ENCODE measurements at regions not wholly inside any gene's neighbourhood (a gene's known extent, or its start where the extent isn't known, plus 50 kb on each side); places are given as distances from the start of the nearest gene placed in this dataset.
"Not testable (repeated sequence)": the region's sequence is repeated elsewhere in the genome, so short reads cannot be mapped to it uniquely, and the experiment has no call there.

DNA sequence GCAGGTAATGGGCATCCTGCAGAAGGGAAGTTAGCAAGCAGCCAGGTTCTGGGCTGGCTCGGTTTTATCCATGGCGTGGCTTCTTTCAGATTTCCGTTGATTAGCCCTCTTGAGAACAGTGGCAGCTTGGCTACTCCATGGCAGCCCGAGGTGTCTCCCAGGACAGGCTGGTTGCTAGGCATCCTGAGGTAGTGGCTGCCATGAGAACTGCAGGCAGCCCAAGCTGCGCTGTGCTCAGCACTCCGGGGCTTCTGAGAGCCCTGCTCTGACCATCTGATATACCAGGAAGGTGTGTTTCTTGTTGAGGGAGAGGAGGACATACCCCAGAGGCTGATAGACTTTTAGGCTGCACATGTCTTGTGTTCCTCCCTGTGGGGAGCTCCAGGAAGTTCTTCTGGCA, 253.4 kb upstream of the CASK start:
- Histone ChIP-seq H3K36me3 (ENCODE audit: control insufficient read depth, insufficient read depth, low read length) (no peaks in the 10 kb centered on the region), H3K9me3 (ENCODE audit: control insufficient read depth, low read depth, low read length) (no peaks in the 10 kb centered on the region), H3K4me3 (ENCODE audit: low read length) (no peak overlapping the region), H3K4me1 (ENCODE audit: control insufficient read depth, insufficient read depth, low read length) (no peaks in the 10 kb centered on the region), H3K27ac (ENCODE audit: low read length) (no peak overlapping the region), H3K27me3 (ENCODE audit: control insufficient read depth, insufficient read depth, low read length) (no peaks in the 10 kb centered on the region)
- no peak for DNase-seq
- WGBS (ENCODE audit: insufficient coverage, low lambda C conversion rate), result no CpG with 5 or more reads among the region's 6 CpGs

DNA sequence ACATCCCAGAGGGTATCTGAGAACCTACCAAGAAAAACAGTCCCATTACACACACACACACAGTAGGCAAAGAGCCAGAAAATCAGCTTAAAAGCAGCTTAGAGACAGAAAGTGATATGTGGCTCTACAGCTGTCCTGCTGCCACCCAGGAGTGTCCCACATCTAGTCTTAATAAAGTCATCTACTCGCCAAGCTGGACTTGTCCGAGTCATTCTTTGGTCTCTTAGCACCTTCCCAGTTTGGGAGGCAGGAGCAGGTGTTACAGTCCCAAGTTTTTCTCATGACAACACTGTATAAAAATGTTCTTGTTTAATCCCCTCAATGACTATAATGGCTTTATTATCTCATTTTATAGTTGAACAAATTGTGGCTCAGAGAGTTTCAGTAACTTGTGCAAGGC, 252.5 kb upstream of the CASK start:
- Histone ChIP-seq H3K4me1 (ENCODE audit: control insufficient read depth, insufficient read depth, low read length) (no peaks in the 10 kb centered on the region), H3K27me3 (ENCODE audit: control insufficient read depth, insufficient read depth, low read length) (no peaks in the 10 kb centered on the region), H3K27ac (ENCODE audit: low read length) (no peak overlapping the region), H3K36me3 (ENCODE audit: control insufficient read depth, insufficient read depth, low read length) (no peaks in the 10 kb centered on the region), H3K4me3 (ENCODE audit: low read length) (no peak overlapping the region), H3K9me3 (ENCODE audit: control insufficient read depth, low read depth, low read length) (no peaks in the 10 kb centered on the region)
- no peak for DNase-seq
- no CpG with 5 or more reads among the region's 2 CpGs for WGBS (ENCODE audit: insufficient coverage, low lambda C conversion rate)

DNA sequence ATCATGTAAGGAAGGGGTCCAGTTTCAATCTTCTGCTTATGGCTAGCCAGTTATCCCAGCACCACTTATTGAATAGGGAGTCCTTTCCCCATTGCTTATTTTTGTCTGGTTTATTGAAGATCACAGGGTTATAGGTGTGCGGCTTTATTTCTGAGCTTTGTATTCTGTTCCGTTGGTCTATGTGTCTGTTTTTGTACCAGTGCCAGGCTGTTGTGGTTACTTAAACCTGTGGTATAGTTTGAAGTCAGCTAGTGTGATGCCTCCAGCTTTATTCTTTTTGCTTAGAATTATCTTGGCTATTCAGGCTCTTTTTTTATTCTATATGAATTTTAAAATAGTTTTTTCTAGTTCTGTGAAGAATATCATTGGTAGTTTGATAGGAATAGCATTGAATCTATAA, 234.6 kb upstream of the CASK start:
- H3K4me3 ChIP-seq (ENCODE audit: low read length); H3K4me1 ChIP-seq (ENCODE audit: control insufficient read depth, insufficient read depth, low read length); H3K27me3 ChIP-seq (ENCODE audit: control insufficient read depth, insufficient read depth, low read length); H3K9me3 ChIP-seq (ENCODE audit: control insufficient read depth, low read depth, low read length); H3K36me3 ChIP-seq (ENCODE audit: control insufficient read depth, insufficient read depth, low read length); DNase-seq; H3K27ac ChIP-seq (ENCODE audit: low read length): not testable (repeated sequence)
- WGBS (ENCODE audit: insufficient coverage, low lambda C conversion rate), result no CpG with 5 or more reads among the region's 2 CpGs

DNA sequence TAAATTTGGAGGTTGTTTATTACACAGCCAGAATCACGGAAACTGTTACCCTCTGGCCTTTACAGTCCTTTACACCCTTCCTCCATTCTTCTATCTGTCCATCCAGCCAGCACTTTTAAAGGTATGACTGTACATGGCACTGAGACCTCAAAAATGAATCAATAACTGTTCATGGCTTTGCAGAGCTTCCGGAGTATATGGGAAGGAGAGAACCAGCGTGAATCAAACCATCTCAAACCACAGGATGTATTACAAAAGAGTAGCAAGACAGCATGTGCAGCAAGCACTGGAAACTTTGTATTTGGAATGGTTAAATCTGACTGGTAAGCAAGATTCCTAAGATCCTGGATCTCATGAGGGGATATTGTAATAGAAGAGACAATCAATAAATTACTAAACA, 228.5 kb upstream of the CASK start:
- H3K9me3 ChIP-seq (ENCODE audit: control insufficient read depth, low read depth, low read length), result no peaks in the 10 kb centered on the region

DNA sequence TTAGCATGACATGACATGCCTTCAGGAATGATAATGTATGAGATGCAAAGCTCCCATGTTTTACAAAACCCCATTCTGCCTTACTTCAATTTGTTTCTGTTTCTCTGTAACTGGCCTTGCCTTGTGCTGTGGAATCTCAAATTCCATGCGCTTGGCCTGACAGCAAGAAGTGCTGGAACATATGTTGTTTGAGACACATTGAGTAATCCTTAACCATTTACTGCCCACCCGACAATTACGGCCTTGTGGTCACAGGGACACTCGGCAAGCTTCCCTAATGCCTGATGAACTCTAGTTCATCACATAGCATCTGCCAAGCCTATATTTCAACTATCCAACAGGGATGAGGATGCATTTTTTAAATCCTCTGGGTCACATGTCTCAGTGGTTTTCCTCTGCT, 226.4 kb upstream of the CASK start:
- Histone ChIP-seq H3K27me3 (ENCODE audit: control insufficient read depth, insufficient read depth, low read length) (no peaks in the 10 kb centered on the region), H3K4me1 (ENCODE audit: control insufficient read depth, insufficient read depth, low read length) (peaks cover 4% of the 10 kb centered on the region), H3K9me3 (ENCODE audit: control insufficient read depth, low read depth, low read length) (no peaks in the 10 kb centered on the region), H3K27ac (ENCODE audit: low read length) (no peak overlapping the region), H3K4me3 (ENCODE audit: low read length) (no peak overlapping the region), H3K36me3 (ENCODE audit: control insufficient read depth, insufficient read depth, low read length) (no peaks in the 10 kb centered on the region)
- no CpG with 5 or more reads among the region's 4 CpGs for WGBS (ENCODE audit: insufficient coverage, low lambda C conversion rate)
- DNase-seq, result peak in 1 of 2 donors; percentile 4

More for the DNA sequence above, 228.5 kb upstream of the CASK start:
- WGBS (ENCODE audit: insufficient coverage, low lambda C conversion rate), result no CpG with 5 or more reads among the region's 3 CpGs
- DNase-seq, result no peak
- no peak overlapping the region for H3K4me3 ChIP-seq (ENCODE audit: low read length)
- H3K4me1 ChIP-seq (ENCODE audit: control insufficient read depth, insufficient read depth, low read length), result peaks cover 4% of the 10 kb centered on the region
- H3K36me3 ChIP-seq (ENCODE audit: control insufficient read depth, insufficient read depth, low read length), result no peaks in the 10 kb centered on the region
- no peak overlapping the region for H3K27ac ChIP-seq (ENCODE audit: low read length)
- no peaks in the 10 kb centered on the region for H3K27me3 ChIP-seq (ENCODE audit: control insufficient read depth, insufficient read depth, low read length)

DNA sequence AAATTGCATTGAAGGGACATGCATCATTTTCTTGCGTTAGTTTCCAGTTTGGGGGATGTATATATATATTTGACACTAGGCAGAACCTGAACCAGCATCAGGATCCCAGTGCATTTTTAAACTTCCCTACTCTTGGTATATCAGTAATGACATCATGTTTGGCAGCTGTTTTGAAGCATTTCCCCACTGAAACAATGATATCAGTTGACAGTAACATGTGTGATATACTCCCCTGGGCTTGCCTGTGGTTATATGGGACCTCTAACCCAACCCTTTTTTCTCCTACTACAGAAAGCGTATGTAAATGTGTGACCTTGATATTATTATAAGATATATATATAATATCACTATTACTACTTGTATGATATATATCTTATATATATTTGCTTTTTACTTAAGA, 225.9 kb upstream of the CASK start:
- Histone ChIP-seq H3K27ac (ENCODE audit: low read length) (no peak overlapping the region), H3K27me3 (ENCODE audit: control insufficient read depth, insufficient read depth, low read length) (no peaks in the 10 kb centered on the region), H3K4me1 (ENCODE audit: control insufficient read depth, insufficient read depth, low read length) (peaks cover 4% of the 10 kb centered on the region), H3K36me3 (ENCODE audit: control insufficient read depth, insufficient read depth, low read length) (no peaks in the 10 kb centered on the region), H3K4me3 (ENCODE audit: low read length) (no peak overlapping the region), H3K9me3 (ENCODE audit: control insufficient read depth, low read depth, low read length) (no peaks in the 10 kb centered on the region)
- no peak for DNase-seq
- 100% methylated on average over 1 of the region's 2 CpGs for WGBS (ENCODE audit: insufficient coverage, low lambda C conversion rate)

DNA sequence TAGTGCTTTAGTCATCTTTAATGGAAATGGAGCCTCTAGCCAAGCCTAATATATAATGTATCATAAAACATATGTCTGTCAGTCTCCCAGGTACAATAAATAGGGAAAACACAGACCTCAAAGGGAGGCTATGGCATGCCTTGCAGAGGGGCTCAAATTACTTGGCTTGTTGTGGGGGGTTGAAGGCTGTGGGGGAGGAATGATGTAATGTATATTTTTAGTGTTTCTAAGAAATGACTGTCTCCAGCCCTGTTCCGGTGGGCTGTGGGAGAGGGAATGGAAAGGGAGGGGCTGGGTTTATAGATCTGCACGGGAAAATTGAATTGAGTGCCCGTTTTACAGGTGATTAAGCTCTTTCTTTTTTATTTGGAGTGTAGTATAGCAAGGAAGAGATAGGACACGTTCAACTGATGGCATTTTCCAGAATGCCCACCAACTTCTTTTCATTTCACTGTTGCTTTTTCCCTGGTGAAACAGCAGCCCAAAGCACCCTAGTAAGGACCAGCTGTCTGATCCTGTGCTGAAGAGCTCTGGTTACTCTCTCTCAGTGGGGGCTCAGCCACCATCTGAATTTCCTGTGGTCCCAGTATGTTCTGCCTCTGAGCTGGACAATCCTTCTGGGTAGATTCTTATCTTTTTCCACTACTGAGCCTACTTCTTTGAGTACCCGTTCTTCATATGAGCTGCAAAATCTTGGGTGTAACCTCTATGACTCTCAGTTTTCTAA, 220.7 kb upstream of the CASK start:
- no CpG with 5 or more reads among the region's 5 CpGs for WGBS (ENCODE audit: insufficient coverage, low lambda C conversion rate)
- DNase-seq, result no peak
- Histone ChIP-seq H3K9me3 (ENCODE audit: control insufficient read depth, low read depth, low read length) (no peaks in the 10 kb centered on the region), H3K4me3 (ENCODE audit: low read length) (no peak overlapping the region), H3K4me1 (ENCODE audit: control insufficient read depth, insufficient read depth, low read length) (peaks cover 4% of the 10 kb centered on the region), H3K27me3 (ENCODE audit: control insufficient read depth, insufficient read depth, low read length) (no peaks in the 10 kb centered on the region), H3K36me3 (ENCODE audit: control insufficient read depth, insufficient read depth, low read length) (no peaks in the 10 kb centered on the region), H3K27ac (ENCODE audit: low read length) (no peak overlapping the region)

DNA sequence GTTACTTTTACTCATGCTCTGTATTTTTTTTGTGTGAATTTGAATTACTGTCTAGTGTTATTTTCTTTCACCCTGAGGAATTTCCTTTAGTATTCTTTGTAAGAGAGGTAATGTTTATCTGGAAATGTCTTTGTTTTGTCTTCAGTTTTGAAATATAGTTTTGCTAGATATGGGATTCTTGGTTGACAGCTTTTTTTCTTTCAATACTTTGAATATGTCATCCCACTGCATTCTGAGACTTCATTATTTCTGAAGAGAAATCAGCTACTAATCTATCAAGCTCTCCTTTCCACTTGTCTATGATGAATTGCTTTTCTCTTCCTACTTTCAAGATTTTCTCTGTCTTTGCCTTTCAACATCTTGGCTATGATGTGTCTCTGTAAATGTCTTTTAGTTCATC, 217.0 kb upstream of the CASK start:
- Histone ChIP-seq H3K9me3 (ENCODE audit: control insufficient read depth, low read depth, low read length) (no peaks in the 10 kb centered on the region), H3K36me3 (ENCODE audit: control insufficient read depth, insufficient read depth, low read length) (no peaks in the 10 kb centered on the region), H3K4me3 (ENCODE audit: low read length) (no peak overlapping the region), H3K4me1 (ENCODE audit: control insufficient read depth, insufficient read depth, low read length) (no peaks in the 10 kb centered on the region), H3K27me3 (ENCODE audit: control insufficient read depth, insufficient read depth, low read length) (no peaks in the 10 kb centered on the region), H3K27ac (ENCODE audit: low read length) (no peak overlapping the region)
- no peak for DNase-seq

DNA sequence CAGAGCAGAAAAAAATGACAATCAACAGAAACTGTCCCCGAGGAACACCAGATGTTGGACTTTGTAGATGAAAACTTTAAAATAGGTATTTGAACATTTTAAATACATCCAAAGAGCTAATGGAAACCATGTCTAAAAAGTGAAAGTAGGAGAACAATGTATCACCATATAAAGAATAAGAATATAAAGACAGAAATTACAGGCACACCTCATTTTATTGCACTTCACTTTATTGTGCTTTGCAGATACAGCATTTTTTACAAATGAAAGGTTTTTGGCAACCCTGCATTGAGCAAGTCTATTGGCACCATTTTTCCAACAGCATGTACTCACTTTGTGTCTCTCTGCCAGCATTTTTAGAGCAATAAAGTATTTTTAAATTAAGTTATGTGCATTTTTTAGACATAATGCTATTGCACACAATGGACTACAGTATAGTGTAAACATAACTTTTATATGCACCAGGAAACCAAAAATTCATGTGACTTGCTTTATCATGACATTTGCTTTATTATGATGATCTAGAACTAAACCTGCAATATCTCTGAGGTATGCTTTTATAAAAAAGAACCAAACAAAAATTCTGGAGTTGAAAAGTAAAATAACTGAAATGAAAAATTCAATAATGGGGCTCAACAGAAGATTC, 212.4 kb upstream of the CASK start:
- Histone ChIP-seq H3K4me3 (ENCODE audit: low read length) (no peak overlapping the region), H3K27ac (ENCODE audit: low read length) (no peak overlapping the region), H3K9me3 (ENCODE audit: control insufficient read depth, low read depth, low read length) (no peaks in the 10 kb centered on the region), H3K36me3 (ENCODE audit: control insufficient read depth, insufficient read depth, low read length) (no peaks in the 10 kb centered on the region), H3K4me1 (ENCODE audit: control insufficient read depth, insufficient read depth, low read length) (no peaks in the 10 kb centered on the region), H3K27me3 (ENCODE audit: control insufficient read depth, insufficient read depth, low read length) (no peaks in the 10 kb centered on the region)
- DNase-seq, result no peak
- WGBS (ENCODE audit: insufficient coverage, low lambda C conversion rate), result no CpG with 5 or more reads among the region's 1 CpG

DNA sequence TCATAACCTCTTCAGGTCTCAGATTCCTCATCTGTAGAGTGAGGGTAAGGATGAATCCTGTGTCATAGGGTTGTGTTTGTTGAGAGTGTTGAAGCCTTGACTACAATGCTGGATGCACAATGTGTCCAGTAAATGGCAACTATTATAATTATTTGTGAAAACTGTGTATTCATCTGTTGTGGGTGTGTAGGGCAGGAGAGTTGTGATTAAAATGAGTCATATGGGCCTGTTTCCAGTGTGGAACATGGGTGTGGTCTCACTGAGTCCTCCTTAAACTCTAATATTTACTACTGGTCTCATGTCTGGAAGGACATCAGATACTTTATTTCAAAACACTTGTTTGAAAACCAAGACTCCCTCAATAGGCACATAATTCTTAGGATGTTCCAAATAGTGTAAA, 208.5 kb upstream of the CASK start:
- DNase-seq, result no peak
- H3K36me3 ChIP-seq (ENCODE audit: control insufficient read depth, insufficient read depth, low read length), result no peaks in the 10 kb centered on the region
- no peak overlapping the region for H3K4me3 ChIP-seq (ENCODE audit: low read length)
- no peaks in the 10 kb centered on the region for H3K4me1 ChIP-seq (ENCODE audit: control insufficient read depth, insufficient read depth, low read length)
- no peaks in the 10 kb centered on the region for H3K9me3 ChIP-seq (ENCODE audit: control insufficient read depth, low read depth, low read length)
- no peak overlapping the region for H3K27ac ChIP-seq (ENCODE audit: low read length)
- no peaks in the 10 kb centered on the region for H3K27me3 ChIP-seq (ENCODE audit: control insufficient read depth, insufficient read depth, low read length)

Data from large intestine (tissue), 3 donors.